ENCODE measurements at regions not wholly inside any gene's neighbourhood (a gene's known extent, or its start where the extent isn't known, plus 50 kb on each side); places are given as distances from the start of the nearest gene placed in this dataset.

DNA sequence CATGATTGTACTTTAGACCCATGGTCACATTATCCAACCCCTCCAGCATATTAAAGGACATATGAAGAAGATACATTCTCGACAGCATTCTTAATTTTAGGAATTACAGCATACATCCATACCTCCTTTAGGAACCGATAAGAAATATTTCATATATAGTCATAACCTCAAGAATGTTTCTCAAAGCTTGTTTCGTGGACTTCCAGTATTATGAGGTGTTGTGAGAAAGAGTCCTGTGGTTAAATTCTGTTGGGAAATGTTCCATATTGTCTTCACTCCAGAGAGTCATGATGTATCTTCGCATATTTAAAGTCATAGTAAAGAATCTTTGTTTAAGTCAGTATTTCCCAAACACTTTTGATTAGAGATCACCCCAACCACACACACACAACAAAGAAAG, 321.0 kb upstream of the SNX7 start:
- TF ChIP-seq RAD21 (IDR thresholded peaks at IDR 0.05; ENCODE audit: low read depth) (no peak), EP300 (IDR thresholded peaks at IDR 0.05; ENCODE audit: borderline replicate concordance) (no peak), YY1 (IDR thresholded peaks at IDR 0.05; ENCODE audit: low read depth) (no peak), EGR1 (IDR thresholded peaks at IDR 0.05) (no peak), NFIC (IDR thresholded peaks at IDR 0.05) (no peak), CREB1 (IDR thresholded peaks at IDR 0.05; ENCODE audit: low read depth) (no peak), REST (IDR thresholded peaks at IDR 0.05; ENCODE audit: low read depth) (no peak), TAF1 (IDR thresholded peaks at IDR 0.05; ENCODE audit: low read depth) (no peak), CEBPB (IDR thresholded peaks at IDR 0.05) (no peak), ZBTB7A (IDR thresholded peaks at IDR 0.05; ENCODE audit: low read depth) (no peak)
- TF ChIP-seq, protein P1, sequence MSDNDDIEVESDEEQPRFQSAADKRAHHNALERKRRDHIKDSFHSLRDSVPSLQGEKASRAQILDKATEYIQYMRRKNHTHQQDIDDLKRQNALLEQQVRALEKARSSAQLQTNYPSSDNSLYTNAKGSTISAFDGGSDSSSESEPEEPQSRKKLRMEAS (IDR thresholded peaks at IDR 0.05) = no peak

Measured in Ishikawa (cell line).